Nephron (organoid): ENCODE measurements at regions not wholly inside any gene's neighbourhood (a gene's known extent, or its start where the extent isn't known, plus 50 kb on each side); places are given as distances from the start of the nearest gene placed in this dataset.

Source experiments
- H3K27ac Mint-ChIP-seq, 3 experiments: 2 replicates each; pipeline ENCODE4 v1.8.0; 2020; ENCODE audit warnings: mixed read lengths in 3 of 3, mild to moderate bottlenecking in 2 of 3, moderate library complexity in 1 of 3
- H3K27me3 Mint-ChIP-seq: 2 replicates; pipeline ENCODE4 v1.8.0; 2021; ENCODE audit warnings: low read depth, mild to moderate bottlenecking, moderate library complexity, mixed read lengths
- H3K36me3 Mint-ChIP-seq: 2 replicates; pipeline ENCODE4 v1.8.0; 2020; ENCODE audit warnings: low read depth, mixed read lengths
- H3K4me1 Mint-ChIP-seq: 2 replicates; pipeline ENCODE4 v1.8.0; 2020; ENCODE audit warnings: mixed read lengths
- H3K4me3 Mint-ChIP-seq, 3 experiments: 2 replicates each; pipeline ENCODE4 v1.8.0; 2020; ENCODE audit warnings: mild to moderate bottlenecking in 3 of 3, mixed read lengths in 3 of 3, moderate library complexity in 2 of 3
- H3K9me3 Mint-ChIP-seq: 2 replicates; pipeline ENCODE4 v1.8.0; 2020; ENCODE audit warnings: mixed read lengths
- TF ChIP-seq, protein P1 (sequence below), 3 experiments: fragments of 200-600 bp; sonication (generic); IDR thresholded peaks; one replicate each; pipeline ENCODE4 v1.5.0; 2021; ENCODE audit warnings: antibody characterized with exemption in 3 of 3; ENCODE audit not compliant: unreplicated experiment in 3 of 3

DNA sequence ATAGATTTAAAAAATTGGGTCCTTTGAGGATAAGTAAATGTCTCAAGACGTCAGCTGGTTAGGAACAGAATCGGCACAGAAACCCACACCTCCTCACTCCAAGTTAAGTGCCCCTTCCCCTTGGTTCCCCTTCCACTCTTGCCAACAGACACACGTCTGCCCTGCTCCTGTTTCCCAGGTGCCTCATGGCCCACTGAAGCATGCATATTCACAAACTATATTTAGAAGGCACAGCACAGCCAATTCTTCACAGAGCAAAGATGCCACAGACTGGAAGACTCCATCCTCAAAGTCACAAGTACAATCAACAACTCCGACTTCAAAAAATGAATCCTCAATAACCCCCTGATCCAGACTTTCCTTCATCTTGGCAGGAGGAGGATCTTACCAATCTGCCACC, 295.4 kb upstream of the NR2F2 start:
- H3K27me3 Mint-ChIP-seq, result no peaks in the 10 kb centered on the region
- TF ChIP-seq, protein P1, sequence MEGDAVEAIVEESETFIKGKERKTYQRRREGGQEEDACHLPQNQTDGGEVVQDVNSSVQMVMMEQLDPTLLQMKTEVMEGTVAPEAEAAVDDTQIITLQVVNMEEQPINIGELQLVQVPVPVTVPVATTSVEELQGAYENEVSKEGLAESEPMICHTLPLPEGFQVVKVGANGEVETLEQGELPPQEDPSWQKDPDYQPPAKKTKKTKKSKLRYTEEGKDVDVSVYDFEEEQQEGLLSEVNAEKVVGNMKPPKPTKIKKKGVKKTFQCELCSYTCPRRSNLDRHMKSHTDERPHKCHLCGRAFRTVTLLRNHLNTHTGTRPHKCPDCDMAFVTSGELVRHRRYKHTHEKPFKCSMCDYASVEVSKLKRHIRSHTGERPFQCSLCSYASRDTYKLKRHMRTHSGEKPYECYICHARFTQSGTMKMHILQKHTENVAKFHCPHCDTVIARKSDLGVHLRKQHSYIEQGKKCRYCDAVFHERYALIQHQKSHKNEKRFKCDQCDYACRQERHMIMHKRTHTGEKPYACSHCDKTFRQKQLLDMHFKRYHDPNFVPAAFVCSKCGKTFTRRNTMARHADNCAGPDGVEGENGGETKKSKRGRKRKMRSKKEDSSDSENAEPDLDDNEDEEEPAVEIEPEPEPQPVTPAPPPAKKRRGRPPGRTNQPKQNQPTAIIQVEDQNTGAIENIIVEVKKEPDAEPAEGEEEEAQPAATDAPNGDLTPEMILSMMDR (IDR thresholded peaks at IDR 0.05; ENCODE audit: unreplicated experiment in 3 of 3), result no peak
- H3K27ac Mint-ChIP-seq, result peak overlapping the region; percentile 81 to 94 (median 83)
- peaks cover 48% of the 10 kb centered on the region for H3K4me1 Mint-ChIP-seq
- no peaks in the 10 kb centered on the region for H3K36me3 Mint-ChIP-seq
- peaks cover 6% of the 10 kb centered on the region for H3K9me3 Mint-ChIP-seq
- H3K4me3 Mint-ChIP-seq, result peak overlapping the region in 2 of 3 experiments; percentile 15 to 18

DNA sequence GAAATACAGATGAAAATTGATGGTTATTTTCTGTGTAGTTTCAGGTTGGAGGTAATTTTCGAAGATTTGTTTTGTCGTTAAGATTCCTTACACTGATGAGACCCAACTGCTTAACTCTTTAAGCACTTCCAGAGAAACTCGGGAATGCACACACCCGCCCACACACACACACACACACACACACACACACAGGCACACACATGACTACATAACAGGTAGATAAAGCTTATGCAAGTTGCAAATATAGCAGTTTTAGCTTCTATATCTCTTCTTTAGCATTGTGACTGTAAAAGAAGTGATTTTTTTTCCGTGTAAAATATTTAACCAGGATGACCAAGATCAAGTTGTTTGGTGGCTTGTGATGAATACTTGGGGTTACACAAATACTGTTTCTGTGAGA, 294.9 kb upstream of the NR2F2 start:
- Mint-ChIP-seq H3K27me3 (no peaks in the 10 kb centered on the region), H3K9me3 (peaks cover 5% of the 10 kb centered on the region), H3K4me3 (peak overlapping the region in 1 of 3 experiments; percentile 18), H3K4me1 (peaks cover 48% of the 10 kb centered on the region), H3K27ac (peak overlapping the region; percentile 81 to 94 (median 83)), H3K36me3 (no peaks in the 10 kb centered on the region)
- TF ChIP-seq, protein P1 (IDR thresholded peaks at IDR 0.05; ENCODE audit: unreplicated experiment in 3 of 3), result no peak

DNA sequence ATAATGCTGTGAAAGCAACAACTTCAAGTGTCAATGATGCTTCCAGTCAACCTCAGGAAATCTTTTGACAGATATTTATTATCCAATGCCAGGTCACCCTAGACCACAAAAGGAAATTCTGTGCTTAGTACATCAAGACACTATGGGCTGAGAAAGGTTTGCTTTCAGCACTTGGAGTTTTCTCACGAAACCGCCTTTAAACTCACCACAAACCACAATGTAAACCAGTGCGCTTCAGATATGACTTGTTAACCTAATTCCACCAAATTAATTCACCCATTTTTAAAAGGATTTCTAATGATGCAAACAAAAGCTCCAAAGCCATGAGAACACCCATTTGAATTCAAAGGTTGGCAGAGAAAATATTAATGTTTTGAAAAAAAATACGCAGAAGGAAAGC, 292.9 kb upstream of the NR2F2 start:
- Mint-ChIP-seq H3K4me1 (peaks cover 48% of the 10 kb centered on the region), H3K9me3 (no peaks in the 10 kb centered on the region), H3K4me3 (no peak overlapping the region), H3K36me3 (no peaks in the 10 kb centered on the region), H3K27ac (peak overlapping the region; percentile 66 to 94 (median 81)), H3K27me3 (no peaks in the 10 kb centered on the region)
- TF ChIP-seq, protein P1 (IDR thresholded peaks at IDR 0.05; ENCODE audit: unreplicated experiment in 3 of 3), result no peak

DNA sequence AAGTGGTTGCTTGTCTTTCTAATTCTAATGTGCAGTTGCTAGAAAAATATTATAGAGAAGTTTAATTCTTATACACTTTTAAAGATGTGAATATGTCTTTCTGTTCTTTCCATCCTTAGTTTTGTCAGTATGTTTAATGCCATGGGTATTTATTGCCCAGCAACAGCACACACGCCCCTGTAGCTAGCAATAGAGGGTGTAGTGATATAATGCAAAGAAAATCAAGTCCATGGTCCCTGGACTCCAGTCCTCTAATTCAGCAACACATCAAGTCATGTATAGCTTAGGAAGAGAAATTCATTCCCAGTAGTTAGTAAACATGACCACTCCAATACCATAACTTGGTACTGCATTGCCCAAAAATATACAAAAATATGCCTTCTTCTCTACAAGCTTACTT, 292.4 kb upstream of the NR2F2 start:
- Mint-ChIP-seq H3K36me3 (no peaks in the 10 kb centered on the region), H3K27ac (peak overlapping the region; percentile 59 to 94 (median 81)), H3K4me1 (peaks cover 48% of the 10 kb centered on the region), H3K27me3 (no peaks in the 10 kb centered on the region), H3K9me3 (no peaks in the 10 kb centered on the region), H3K4me3 (no peak overlapping the region)
- TF ChIP-seq, protein P1 (IDR thresholded peaks at IDR 0.05; ENCODE audit: unreplicated experiment in 3 of 3), result no peak

DNA sequence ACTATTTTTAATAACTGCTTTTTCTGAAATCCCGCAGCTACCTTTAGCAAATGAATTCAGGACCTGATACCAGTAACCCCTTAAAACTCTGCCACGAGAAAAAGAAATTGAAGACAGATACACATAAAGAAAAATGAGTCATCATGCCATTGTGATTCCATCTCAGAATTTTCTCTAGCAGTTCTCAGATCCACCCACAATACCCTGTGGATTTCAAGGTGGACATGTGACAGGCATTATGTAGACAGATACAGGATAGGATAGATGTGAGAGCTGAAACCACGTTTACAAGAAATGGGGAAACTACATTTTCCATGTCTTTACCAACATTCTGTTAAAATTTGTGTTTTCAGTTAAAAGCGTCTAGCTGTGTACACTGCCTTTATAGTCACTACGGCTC, 291.9 kb upstream of the NR2F2 start:
- Mint-ChIP-seq H3K4me1 (peaks cover 48% of the 10 kb centered on the region), H3K4me3 (no peak overlapping the region), H3K27ac (peak overlapping the region in 1 of 3 experiments; percentile 94), H3K27me3 (no peaks in the 10 kb centered on the region), H3K9me3 (no peaks in the 10 kb centered on the region), H3K36me3 (no peaks in the 10 kb centered on the region)
- TF ChIP-seq, protein P1 (IDR thresholded peaks at IDR 0.05; ENCODE audit: unreplicated experiment in 3 of 3), result no peak

DNA sequence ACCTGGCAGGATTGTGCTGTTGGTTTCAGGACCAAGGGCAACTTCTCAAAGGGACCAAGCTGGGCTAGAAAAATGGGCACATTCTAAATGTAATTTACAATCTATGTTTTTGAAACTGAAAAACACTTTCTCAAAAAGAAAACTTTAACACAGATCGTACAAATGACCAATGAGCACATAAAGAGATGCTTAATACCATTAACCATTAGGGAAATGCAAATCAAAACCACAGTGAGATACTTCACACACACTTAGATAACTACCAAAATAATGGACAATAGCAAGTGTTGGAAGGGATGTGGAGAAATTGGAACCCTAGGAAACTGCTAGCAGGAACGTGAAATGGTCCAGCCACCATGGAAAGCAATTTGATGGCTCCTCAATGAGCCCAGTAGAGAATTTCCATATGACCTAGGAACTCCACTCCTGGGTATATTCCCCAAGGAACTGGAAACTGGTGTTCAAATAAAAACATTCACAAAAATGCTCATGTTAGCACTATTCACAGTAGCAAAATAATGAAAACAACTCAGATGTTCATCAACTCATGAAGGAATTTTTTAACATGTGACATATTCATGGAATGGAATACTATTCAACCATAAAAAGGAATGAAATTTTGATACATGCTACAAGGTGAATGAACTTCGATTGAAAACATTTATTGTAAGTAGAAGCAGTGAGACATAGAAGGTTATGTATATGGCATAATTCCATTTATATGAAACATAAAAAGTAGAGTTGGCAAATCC, 288.3 kb upstream of the NR2F2 start:
- TF ChIP-seq, protein P1 (IDR thresholded peaks at IDR 0.05; ENCODE audit: unreplicated experiment in 3 of 3), result no peak
- H3K36me3 Mint-ChIP-seq, result no peaks in the 10 kb centered on the region
- peaks cover 31% of the 10 kb centered on the region for H3K4me1 Mint-ChIP-seq
- no peaks in the 10 kb centered on the region for H3K9me3 Mint-ChIP-seq
- no peak overlapping the region for H3K4me3 Mint-ChIP-seq
- no peak overlapping the region for H3K27ac Mint-ChIP-seq
- peaks cover 5% of the 10 kb centered on the region for H3K27me3 Mint-ChIP-seq
